SH-SY5Y (cell line): ENCODE measurements at regions not wholly inside any gene's neighbourhood (a gene's known extent, or its start where the extent isn't known, plus 50 kb on each side); places are given as distances from the start of the nearest gene placed in this dataset.

Experiments used
- GATA2 ChIP-seq: IDR thresholded peaks from 2 replicates; pipeline ENCODE4 v1.6.1; 2011; ENCODE audit warnings: mild to moderate bottlenecking, low read depth, low read length
- GATA3 ChIP-seq: IDR thresholded peaks from 2 replicates; pipeline ENCODE4 v1.6.1; 2011; ENCODE audit warnings: low read depth, mild to moderate bottlenecking, low read length, moderate library complexity

GRCh38 chr1:87568005-87568404 lies 239.3 kb downstream of the LMO4 start:
- TF ChIP-seq GATA2 (no peak), GATA3 (no peak)
